ENCODE measurements at regions not wholly inside any gene's neighbourhood (a gene's known extent, or its start where the extent isn't known, plus 50 kb on each side); places are given as distances from the start of the nearest gene placed in this dataset.
"Not testable (repeated sequence)": the region's sequence is repeated elsewhere in the genome, so short reads cannot be mapped to it uniquely, and the experiment has no call there.

DNA sequence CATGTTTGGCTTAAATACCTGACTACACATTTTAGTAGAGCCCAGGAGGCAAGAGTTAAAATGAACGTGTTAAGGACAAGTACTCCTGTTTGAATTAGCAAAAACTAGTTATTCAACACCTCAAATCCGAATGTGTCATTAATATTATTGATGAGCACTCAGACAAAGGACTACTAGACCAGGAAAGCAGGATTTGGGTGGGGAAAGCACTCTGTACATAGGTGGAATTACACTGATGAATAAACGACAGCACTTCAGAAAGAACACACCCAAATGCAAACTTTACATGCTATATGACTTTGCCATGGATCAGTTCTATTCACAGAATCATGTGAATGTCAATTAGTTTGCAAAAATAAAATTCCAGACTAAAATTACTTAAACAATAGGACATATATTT is 95.1 kb upstream of the CAV2 start:
- intact Hi-C loops (cut with DNase I): no loop called here
- ATAC-seq (no peak), DNase-seq (no peak)

DNA sequence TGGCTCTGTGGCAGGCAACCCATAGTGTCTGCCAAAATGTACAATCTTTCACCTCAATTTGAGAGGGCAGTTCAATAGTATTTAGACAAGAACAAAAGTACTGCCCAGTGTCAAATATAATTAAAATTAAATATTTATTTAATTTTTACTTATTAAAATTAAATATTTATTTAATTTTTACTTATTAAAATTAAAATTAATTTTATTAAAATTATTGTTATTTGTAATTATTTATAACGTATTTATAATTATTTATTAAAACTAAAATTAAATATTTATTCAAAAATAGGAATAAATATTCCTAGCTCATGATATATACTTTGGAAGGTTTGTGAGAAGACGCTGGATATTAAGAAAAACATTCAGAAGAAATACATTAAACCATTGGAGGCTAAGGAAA is 93.7 kb upstream of the CAV2 start:
- intact Hi-C loops (cut with DNase I): no loop called here
- DNase-seq: no peak
- ATAC-seq: no peak

DNA sequence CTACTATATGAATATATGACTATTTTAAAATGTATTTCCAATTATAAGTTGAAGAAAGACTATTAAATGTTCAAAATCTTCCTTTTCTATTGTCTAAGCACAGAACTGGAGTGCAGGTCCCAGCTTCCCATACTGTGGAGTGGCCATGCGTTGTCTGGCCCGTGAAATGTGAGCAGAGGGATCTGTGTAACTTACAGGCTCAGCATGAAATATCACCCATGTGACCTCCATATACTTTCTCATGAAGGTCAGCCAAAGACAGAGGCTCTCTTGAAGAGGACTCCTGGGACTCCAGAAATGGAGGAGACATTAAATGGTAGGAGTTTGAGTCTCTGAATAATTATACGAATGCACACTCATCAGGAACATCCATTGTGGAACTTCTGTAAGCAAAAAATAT is 92.4 kb upstream of the CAV2 start:
- ATAC-seq: no peak
- DNase-seq: no peak
- intact Hi-C loops (cut with DNase I): no loop called here

DNA sequence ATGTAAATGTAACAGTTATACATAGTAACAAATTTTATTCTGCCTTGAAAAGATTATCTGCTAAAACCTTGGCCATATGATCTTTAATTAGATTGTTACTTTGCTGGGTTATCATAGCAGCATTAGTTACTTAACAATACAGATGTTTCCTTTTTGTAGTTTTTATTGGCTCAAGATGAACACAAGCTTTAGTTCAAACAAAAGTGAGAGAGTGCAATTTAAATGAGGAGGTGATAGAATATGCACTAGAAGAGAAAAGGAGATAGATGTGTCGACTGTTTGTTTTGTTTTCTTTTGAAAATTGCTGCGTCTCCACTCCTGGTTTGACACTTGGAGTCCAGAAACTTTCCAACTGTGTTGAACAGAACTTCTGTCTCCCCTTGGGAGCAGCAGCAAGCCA is 91.4 kb upstream of the CAV2 start:
- no peak for ATAC-seq
- intact Hi-C loops (cut with DNase I): no loop called here
- no peak for DNase-seq

DNA sequence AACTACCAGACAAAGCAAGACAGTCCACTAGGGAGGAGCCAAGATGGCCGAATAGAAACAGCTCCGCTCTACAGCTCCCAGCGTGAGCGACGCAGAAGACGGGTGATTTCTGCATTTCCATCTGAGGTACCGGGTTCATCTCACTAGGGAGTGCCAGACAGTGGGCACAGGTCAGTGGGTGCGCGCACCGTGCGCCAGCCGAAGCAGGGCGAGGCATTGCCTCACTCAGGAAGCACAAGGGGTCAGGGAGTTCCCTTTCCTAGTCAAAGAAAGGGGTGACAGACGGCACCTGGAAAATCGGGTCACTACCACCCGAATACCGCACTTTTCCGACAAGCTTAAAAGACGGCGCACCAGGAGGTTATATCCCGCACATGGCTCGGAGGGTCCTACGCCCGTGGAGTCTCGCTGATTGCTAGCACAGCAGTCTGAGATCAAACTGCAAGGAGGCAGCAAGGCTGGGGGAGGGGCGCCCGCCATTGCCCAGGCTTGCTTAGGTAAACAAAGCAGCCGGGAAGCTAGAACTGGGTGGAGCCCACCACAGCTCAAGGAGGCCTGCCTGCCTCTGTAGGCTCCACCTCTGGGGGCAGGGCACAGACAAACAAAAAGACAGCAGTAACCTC is 90.6 kb upstream of the CAV2 start:
- intact Hi-C loops (cut with DNase I); ATAC-seq; DNase-seq: not testable (repeated sequence)

DNA sequence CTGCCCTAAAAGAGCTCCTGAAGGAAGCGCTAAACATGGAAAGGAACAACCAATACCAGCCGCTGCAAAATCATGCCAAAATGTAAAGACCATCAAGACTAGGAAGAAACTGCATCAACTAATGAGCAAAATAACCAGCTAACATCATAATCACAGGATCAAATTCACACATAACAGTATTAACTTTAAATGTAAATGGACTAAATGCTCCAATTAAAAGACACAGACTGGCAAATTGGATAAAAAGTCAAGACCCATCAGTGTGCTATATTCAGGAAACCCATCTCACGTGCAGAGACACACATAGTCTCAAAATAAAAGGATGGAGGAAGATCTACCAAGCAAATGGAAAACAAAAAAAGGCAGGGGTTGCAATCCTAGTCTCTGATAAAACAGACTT is 88.8 kb upstream of the CAV2 start:
- ATAC-seq; intact Hi-C loops (cut with DNase I); DNase-seq: not testable (repeated sequence)

DNA sequence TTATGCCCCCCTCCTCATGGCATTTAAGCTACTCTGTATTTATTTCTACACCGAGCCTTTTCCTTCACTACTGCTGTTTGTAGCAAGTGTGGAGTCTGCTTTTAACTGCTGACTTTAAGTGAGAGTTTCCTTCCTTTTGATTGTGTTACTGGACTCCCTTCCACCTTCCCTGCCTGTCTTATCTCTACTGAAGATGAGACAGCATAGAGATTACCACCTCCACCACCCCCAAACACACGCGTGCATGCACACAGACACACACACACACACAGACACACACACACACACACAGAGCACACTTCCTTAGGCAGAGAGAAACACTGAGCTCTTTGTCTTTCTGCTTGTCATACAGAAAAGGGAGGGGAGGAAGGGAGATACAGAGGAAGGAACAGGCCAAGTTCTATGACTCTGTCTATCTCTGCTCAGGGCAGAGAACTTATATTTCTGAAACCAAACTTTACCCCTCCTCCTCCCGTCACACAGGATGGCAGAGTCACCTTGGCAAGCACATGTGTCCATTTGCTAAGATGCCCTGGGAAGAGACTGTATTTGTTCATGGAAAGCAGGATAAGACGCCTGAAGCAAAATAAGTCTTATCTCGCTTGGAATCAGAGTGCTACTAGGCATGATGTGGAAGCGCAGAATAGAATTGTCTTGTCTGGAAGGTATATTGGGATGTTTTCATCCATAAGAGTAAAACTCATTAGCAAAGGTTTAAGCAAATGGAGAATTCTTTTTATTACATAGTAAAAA is 81.8 kb upstream of the CAV2 start:
- DNase-seq (no peak), ATAC-seq (peak in 1 of 2 donors; percentile 60)
- intact Hi-C loops (cut with DNase I): no loop called here

DNA sequence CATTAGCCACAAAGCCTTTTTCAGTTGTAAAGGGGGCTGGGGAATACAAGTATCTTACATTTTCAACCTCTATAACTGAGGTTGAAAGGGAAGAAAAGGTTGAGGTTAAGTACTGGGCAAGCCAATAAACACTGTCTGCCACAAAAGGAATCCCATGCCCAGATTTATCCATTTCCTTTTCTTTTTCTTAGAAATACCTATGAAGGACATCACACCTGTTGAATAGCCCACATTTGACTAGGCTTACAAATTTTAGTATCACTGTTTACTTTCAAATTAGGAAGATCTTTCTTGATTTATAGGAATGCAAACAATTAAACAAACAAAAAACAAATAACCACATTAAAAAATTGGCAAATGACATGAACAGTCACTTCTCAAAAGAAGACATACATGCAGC is 81.0 kb upstream of the CAV2 start:
- DNase-seq: no peak
- no peak for ATAC-seq
- intact Hi-C loops (cut with DNase I): no loop called here

DNA sequence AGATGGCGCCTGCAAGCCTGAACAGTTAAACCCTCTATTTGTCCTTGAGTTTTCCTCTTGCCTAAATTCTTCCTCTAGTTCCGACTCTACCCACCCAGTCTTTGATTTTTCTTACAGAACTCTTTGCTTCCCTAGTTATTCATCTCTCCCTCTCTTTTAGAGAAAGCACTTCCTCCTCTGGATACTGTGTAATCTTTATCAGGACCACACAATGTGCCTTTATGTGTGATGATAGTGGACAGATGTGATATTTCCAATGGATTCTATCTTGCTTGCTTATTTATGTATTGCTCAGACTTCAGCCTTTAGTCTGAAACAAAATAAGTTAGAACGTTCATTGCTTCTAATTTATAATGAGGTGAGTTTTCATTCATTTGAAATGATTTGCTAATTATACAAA is 79.5 kb upstream of the CAV2 start:
- intact Hi-C loops (cut with DNase I): no loop called here
- no peak for ATAC-seq
- no peak for DNase-seq

DNA sequence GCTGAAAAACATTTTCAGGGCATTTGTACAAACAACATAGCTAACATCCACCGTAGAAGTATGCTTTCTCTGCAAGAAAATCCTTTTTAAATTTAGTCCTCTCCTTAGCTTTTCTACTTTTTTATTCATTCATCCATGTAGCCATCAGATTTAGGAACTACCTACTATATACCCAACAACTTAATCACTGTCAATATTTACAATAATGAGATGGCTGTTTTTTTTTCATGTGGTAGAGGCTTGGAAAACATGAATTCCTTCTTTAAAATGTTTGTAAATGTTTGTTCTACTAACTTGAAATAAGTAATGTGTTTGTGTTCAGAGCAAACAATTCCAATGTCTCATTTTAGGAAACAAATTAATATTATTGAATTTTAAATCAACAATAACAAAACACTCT is 78.2 kb upstream of the CAV2 start:
- ATAC-seq (no peak), DNase-seq (no peak)
- intact Hi-C loops (cut with DNase I): no loop called here

DNA sequence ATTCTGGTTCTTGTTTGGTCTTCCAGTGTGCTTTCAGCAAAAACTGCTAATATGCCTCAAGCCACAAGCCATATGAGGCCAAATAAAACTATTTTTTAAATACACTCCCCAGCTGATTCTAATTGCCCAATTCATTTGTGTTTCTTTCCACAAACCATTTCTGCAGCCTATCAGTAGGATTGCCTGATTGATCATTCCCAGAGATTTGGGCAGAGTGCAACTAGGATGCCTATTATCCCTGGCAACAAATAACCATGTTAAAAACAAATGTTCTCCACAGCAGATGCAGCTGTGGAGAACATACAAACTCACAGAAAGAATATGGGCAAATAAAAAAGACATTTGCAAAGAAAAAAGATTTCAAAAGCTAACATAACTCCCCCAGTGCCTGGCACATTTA is 76.9 kb upstream of the CAV2 start:
- DNase-seq (no peak), ATAC-seq (no peak)
- intact Hi-C loops (cut with DNase I): no loop called here

DNA sequence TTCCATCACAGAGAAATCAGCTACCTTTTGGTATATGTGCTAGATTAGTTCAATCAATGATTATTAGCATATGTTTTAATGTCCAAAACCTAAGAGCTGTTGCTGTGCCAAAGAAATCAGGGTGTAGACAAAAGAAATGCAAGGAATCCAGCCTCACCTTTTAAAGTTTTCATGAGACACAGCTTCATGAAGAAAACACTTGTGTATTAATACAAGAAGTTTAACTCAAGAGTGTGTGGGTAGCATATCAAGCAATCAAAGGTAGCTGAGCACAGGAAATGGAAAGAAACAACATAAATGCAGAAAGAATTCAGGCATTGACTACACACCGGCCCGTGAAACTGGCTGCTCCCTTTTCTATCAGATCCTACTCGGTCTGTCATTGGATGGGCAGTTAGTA is 76.0 kb upstream of the CAV2 start:
- DNase-seq (no peak), ATAC-seq (no peak)
- intact Hi-C loops (cut with DNase I): no loop called here

DNA sequence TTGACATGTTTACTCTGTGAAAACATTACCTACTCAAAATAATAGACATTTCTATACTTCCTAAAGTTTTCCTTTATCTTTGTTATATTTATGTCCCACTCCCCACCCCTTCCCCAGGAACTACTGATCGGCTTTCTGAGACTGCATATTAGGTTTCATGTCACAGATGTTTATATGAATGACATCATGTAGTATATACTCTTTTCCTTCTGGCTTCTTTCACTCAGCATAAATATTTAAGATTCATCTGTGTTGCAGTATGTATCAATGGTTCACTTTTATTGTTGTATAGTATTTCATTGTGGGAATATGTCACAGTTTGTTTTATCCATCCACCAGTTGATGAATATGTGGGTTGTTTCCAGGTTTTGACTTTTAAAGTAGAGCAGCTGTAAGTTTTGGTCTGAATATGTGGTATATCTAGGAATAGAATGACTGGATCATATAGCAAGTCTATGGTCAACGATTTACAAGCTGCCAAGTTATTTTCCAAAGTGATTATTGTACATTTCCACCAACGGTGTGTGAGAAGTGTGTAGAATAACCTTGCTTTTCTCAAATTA is 73.8 kb upstream of the CAV2 start:
- ATAC-seq (no peak), DNase-seq (no peak)
- intact Hi-C loops (cut with DNase I): no loop called here

DNA sequence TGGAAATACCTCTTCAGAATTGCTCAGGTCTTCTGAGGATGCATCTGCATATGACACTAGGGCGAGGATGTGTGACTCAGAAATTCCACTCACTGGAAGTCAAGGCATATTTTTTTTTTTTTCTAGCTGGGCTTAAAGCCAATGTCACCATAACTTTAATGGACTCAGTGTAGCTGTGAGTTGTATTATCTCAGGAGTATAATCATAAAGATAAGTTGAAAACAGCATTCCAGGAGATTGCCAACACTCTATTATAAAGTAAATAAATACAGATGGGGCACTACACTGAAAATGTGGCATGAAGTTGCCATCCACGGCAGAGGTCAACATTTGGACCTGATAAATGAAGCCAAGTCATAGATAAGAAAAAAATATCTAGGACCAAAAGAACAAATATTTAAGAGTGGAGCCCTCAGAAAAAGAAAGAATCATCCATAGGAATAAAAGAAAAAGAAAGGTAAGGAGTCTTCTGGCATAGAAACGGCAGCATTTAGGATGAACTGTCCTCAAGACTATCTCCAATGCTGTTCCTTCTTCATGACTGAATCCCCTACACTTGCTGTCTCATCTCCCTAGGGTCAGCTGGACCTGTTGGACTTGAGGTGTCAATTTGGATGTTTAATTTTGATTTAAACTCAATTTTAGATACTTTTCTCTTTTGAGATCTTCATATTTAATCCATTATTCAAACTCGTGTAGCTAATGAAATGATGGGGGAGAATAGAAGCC is 72.9 kb upstream of the CAV2 start:
- DNase-seq (no peak), ATAC-seq (peak in 1 of 2 donors; percentile 76)
- intact Hi-C loops (cut with DNase I): no loop called here

DNA sequence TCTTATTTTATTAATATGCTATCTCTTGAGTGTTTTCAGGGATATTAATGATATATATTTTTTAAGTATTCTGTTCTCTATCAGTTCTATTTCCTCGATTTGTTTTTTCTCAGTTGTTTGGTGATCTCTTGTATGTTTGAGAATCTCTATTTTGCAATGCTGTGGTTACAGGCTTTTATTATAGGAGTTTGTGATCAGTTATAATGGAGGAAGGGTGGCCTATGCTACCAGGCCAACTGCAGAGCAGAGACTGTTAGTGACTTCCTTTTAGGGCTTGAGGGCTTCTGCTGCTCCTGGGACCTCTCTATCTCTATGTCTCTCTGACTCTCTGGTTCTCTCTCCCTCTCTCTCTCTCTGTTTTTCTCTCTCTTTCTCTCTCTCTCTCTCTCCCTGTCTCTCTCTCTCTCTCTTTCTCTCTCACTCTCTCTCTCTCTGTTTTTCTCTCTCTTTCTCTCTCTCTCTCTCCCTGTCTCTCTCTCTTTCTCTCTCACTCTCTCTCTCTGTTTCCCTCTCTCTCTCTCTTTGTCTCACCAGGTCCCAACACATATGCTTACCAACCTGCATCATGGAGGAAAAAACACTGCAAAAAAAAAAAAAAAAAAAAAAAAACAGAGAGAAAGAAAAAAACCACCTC is 69.4 kb upstream of the CAV2 start:
- ATAC-seq: no peak
- intact Hi-C loops (cut with DNase I): loop anchor here in 1 of 2 donors (10.0 kb wide), 1 partner anchor 155 kb away; no protein-coding TSS in a partner anchor
- no peak for DNase-seq

DNA sequence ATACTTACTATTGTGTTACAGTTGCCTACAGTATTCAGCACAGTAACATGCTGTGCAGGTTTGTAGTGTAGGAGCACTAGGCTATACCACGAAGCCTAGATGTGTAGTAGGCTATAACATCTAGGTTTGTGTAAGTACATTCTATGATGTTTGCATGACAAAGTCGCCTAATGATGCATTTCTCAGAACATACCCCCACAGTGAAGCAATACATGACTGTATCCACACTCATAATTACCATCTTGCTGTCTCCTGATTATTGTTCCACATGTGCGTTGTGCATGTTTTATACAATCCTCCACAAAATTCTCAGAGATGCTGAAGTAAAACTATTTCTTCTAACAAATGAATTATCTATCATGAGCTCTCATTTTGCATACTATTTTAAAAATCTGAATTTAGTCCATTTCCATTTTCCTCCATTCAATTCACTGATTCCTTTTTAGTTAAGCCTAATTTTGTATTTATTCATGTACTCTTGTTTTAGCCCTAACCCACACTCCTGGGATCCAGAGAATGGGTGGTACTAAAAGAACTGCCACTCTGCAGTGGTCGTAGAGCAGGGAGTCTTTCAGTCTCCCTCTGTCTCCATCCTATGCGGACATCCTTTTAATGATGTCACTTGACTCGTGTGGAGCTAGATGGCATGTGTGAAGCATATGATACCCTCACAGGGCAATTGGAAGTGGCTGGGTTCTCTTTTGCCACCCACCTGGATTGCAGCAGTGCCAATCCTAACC is 67.6 kb upstream of the CAV2 start:
- no peak for ATAC-seq
- no peak for DNase-seq
- intact Hi-C loops (cut with DNase I): loop anchor here in 1 of 2 donors (10.0 kb wide), 1 partner anchor 157 kb away; no protein-coding TSS in a partner anchor

DNA sequence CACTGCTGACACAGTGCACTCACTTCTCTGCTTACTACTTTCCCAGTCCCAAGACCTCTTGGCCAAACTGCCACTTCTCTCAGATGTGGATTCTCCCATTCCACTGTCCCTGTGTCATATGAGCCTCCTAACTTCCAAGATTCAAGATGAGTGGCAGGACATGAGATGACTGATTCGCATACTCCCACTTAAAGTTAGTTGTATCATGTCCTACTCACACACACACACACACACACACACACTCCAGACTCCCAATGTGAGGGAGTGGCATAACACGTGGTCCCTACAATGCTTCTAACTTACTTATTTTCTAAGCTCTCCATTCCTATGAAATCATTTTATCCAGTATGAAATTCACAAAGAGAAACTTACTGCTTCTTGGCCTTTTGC is 67.0 kb upstream of the CAV2 start:
- DNase-seq: no peak
- intact Hi-C loops (cut with DNase I): loop anchor here in 1 of 2 donors (10.0 kb wide), 1 partner anchor 158 kb away; no protein-coding TSS in a partner anchor
- no peak for ATAC-seq

DNA sequence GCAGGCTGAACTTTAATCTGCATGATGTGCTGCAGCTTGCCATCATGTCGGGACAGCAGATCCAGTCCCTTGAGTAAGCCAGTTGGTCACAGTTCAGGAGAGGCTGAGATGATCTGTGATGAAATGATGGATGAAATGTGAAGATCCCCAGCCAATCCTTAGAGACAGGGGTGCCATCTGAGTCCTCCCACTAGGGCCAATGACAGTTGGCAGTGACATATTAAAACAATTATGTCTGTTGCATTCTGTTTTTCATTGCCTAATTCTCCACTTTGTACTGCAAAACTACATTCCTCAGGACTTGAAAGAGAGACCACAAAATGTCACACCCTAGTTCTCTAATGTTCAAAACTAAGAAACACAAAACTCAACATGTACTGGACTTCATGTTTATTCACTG is 66.3 kb upstream of the CAV2 start:
- no peak for DNase-seq
- intact Hi-C loops (cut with DNase I): loop anchor here in 1 of 2 donors (10.0 kb wide), 1 partner anchor 158 kb away; no protein-coding TSS in a partner anchor
- peak in 1 of 2 donors; percentile 38 for ATAC-seq
